Stimulated activated CD8-positive, alpha-beta memory T cell treated with anti-CD3 and anti-CD28 coated beads, Interleukin-4, amount 100 ng/mL, for 4 hours (primary cell): ENCODE measurements at regions not wholly inside any gene's neighbourhood (a gene's known extent, or its start where the extent isn't known, plus 50 kb on each side); places are given as distances from the start of the nearest gene placed in this dataset.

Source experiments
- DNase-seq, 2 donors: peaks; one replicate each; pipeline ENCODE4 v3.0.0-alpha.2; 2020; ENCODE audit warnings: low read depth in 2 of 2, low spot score in 1 of 2

DNA sequence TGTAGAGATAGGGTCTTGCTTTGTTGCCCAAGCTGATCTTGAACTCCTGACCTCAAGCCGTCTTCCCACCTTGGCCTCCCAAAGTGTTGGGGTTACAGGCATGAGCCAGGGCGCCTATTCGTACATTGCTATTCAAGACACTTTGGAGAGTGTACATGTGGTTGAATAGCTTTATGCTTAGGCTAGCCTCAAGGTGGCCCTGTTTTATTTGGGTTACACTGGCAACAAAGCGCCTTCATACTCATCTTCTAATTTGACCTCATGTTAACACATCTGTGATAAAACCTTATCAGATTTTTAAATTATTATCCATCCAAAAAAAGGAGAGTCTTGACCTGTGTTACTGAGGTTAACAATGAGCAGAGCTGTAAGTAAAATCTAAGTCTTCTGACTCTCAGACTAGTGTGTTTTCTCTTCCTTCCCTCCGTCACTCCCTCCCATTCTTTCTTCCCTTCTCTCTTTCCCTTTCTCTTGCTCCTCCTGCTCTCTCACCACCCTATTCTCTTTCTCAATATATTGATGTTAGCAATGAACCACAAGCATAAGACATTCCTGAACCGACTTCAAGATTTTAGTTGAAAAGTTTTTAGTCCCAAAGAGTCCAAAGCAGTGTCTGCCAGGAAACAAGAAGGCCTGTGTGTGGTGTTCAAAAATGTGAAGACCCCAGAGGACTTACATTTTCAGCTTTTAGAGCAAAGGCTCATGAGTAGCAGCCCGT lies 603.7 kb upstream of the CFAP20DC start:
- DNase-seq, result no peak

DNA sequence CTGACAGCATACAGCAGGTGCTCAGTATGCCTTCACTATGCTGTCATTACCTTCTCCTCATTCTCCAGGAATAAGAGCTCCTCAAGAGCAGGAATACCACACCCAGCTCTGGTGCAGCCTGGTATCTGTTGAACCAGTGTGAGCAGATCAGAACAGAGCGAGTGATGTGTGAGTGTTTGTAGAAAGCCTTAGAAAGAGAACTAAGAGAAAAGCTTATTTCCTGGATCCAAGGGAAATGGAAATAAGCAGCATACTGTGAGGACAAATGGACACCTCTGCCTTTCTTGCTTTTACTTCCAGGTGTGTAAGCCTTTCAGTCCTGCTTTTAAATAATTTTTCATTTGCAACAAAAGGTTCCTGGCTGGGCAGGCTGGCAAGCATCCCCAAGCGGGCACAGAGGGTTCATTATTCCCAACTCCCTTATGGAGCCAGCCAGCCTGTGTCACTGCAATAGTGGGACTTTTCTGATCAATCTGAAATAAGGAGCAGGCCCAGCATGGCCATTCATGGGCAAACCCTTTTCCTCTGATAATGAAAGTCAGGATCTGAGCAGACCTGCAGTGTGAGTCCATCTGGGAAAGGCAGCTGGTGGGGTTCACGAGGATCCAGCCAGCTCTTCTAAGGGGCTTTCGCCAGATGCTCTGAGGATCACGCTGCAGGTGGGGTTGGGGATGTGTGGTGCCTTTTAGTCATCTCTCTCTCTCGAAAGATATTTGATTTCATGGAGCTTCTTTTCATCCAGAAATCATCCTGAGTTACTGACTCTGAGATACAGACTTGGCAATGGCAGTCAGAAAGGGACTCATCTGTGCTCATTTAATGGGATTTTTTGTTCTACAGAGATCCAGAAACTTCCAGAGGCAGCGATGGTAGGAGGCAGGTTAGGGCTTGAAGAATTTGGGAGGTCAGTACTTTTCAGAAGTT lies 594.9 kb upstream of the CFAP20DC start:
- DNase-seq, result no peak

DNA sequence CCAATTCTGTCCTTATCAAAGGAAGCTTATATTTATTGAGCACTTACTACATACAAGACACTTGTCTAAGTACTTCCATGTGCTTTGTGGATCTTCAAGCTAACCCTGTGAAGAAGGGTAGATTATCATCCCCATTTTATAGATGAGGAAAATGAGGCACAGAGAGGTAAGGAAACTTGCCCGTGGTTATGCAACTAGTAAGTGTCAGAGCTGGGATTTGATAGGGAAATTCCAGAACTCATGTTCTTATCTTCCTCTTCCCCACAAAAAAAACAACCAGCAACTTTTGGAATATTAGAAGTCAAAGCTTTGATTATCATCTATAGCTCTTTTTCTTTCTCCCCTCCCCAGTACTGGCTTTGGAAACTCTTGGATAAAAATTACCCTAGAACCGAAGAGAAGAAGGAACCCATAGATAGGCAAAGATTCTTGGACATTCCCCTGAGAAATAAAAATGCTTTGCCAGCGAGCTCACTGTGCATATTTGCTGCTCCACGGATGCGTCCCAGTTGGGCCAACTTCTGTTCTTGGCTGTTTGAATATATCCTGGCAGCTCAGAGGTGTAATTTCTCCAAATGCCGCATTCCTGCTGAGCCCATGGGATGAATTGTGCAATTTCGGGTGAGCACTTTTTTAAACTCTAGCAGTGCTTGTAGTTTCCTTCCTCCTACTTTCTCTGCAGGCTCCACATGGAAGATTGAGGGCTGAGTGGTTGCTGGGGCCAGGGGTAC lies 591.5 kb upstream of the CFAP20DC start:
- no peak for DNase-seq

DNA sequence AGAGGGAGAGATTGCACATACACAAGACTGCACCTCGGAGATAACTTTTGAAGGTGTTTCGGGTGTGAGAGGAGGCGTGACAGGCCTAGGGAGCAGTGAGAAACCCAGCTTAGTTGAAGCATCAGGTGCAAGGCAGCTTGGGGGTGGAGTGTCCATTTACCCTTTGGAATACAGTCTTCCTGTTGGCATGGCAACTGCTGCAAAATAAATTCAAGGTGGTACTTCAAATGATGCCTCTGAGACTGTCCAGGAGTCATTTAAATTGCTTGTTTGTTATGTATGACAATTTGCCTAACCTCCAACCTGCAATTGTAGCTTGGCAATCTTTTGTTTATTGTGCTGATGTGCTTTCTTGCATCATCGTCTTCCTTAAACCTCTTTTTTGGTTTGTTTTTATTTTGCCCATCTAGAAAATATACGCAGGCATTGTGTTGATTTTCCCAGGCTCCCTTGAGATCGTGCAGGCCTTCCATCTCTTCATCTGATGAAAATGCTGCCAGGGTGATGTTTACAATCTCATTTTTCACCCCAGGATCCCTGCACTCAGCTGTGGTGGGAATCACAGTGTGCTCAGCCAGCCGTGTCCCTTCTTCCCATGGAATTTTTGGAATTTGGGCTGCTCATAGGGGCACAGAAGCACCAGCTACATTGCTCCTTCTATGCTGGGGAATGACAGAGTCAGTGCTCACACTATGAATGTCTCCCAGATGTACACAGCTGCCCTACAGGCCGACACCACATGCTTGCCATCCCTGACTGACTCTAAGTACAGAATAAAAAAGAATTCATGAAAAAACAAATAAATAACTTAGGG lies 583.1 kb upstream of the CFAP20DC start:
- DNase-seq, result no peak

DNA sequence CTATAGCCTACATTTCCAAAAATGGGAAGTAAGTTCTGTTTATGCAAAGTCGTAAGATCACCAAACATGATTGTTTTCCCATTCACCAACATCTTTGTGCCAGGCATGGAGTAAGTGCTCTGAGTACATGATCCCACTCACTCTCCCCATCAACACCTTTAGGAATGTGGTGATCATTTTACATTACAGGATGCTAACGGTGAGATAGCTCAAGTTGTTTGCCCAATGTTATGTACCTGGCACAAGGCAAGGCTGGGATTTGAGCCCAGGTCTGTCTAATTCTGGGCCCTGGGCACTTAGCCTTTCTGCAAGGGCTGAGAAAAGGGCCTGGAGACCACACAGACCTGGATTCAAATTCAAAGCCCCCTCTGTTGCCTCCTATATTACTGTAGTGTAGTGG lies 581.7 kb upstream of the CFAP20DC start:
- DNase-seq, result no peak

- DNase-seq, result no peak
These were observed 571.2 kb upstream of the CFAP20DC start for GRCh38 chr3:59621037-59621436.

DNA sequence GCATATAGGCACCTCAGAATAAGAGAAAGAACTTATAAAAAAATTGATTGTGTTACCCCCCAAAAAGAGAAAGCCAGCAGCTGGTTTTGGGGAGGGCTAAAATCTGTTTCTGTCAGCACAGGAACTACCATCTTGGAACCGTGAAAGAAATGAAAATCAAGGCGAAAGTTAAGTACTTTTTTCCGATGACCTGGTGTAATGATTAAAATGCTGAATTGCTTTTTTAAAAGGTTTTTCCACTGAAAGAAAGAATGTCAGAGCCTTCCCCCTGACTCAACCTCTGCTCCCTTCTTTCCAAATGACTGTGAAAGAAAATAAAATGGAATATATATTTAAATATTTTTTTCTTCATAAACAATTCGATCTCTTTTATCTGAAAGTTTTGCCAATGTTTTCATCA lies 570.5 kb upstream of the CFAP20DC start:
- DNase-seq, result no peak

DNA sequence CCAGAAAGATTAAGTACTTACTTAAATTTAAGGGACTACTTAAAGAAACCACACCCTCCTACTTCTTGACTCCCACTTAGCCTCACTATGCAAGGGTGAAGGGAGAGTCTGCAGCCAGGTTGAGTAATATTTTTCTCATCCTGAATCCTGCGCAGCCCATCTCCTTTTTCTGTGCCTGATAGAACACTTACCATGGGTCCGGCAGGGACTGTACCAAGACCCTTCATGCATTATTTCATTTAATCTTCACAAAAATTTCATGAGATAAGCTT lies 562.6 kb upstream of the CFAP20DC start:
- DNase-seq, result no peak

DNA sequence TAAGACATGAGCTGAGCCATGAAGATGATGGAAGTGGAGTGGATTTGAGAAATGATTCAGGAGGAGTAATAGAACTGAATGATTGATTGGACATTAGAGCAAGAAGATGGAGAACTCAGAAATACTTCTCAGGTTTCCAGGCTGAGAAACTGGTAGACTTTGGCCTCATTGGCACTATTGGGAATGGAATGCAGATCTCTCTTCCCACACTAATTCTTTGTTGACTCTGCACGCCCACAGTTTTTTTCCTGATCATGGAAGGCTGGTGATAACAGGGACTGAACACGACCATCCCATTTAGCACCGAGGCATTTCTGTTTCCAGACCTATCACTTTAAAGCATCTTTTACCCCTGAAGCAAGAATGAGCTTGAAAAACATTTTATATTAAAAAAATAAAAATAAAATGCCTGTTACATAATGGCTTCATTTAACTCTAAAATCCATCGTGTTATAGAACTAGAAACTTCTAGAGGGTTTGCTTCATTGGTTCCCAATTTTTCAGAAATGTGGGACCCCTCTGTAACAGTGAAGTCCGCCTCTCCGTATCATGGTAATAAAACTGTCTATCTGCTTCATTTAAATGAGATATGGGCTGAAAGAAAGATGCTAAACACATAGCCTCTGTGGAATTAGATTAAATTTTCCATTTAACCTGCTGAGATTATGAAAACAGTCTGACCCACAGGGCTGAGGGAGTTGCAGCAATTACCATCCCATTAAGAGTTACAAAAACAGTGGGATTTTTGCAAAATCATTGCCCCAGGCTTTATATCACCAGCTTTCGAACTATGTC lies 562.0 kb upstream of the CFAP20DC start:
- no peak for DNase-seq

DNA sequence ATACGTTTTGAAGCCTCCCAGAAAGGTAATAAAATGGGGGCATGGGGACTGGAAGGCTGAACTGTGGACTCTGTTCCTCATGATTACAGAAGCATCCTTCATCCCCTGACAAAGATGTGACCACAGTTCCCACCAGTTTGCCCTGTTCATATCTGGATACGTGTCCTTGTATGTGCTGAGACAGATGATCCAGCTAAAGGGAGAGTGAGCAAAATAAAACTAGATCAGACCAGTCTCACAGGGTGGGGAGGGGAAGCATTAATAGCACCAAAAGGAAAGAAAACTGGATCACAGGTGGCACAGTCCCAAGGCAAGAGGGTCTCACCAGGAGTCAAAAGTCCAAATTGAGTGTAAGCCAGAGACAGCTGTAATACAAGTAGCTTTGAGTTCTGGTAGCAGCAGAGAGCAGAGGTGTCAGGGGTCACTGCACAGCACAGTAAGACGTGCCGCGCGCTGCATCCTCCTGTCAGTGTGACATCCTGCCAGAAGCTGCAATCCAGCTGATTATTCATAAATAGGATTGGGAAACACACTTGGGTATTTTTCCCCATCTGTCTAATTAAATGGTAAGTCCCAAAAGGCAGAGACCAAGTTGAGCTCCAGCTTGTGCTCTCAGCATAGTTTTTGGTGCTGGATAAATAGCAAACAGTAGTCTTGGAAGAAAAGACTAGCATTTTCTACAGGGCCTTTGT lies 560.0 kb upstream of the CFAP20DC start:
- DNase-seq, result no peak

DNA sequence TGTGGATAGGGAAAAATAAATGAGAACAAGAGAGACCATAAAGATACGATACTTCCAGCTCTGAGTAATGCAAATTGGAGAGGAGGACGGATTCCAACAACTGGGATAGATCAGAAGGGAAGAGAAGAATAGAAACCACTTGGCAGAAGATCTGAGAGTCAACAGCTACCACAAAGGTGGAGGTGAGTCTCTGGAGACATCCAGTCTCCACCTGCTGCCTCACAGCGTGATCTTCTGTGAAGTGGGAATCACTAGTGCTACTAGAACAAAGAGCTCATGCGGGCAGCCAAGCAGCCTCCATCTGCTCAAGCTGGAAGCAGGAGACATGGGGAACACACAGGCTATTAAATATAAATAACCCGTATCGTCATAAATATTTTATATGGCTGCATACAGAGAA lies 558.5 kb upstream of the CFAP20DC start:
- no peak for DNase-seq

DNA sequence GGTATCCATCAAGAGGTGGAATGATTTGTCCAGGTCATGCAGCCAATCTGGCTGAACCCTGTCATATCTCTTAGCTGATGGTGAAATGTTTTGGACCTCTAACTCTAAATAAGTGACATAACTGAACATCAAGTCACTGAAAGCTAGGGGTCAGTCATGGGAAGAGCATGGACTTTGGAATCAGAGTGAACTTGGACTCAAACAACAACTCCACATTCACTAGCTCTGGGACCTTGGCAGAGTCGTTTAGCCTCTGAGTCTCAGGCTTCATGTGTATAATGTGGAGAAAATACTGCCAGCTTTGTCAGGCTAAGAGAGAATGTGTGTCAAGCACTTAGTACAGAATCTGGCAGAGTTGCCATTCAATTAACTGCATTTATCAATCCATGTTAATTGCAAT lies 557.8 kb upstream of the CFAP20DC start:
- DNase-seq, result no peak

DNA sequence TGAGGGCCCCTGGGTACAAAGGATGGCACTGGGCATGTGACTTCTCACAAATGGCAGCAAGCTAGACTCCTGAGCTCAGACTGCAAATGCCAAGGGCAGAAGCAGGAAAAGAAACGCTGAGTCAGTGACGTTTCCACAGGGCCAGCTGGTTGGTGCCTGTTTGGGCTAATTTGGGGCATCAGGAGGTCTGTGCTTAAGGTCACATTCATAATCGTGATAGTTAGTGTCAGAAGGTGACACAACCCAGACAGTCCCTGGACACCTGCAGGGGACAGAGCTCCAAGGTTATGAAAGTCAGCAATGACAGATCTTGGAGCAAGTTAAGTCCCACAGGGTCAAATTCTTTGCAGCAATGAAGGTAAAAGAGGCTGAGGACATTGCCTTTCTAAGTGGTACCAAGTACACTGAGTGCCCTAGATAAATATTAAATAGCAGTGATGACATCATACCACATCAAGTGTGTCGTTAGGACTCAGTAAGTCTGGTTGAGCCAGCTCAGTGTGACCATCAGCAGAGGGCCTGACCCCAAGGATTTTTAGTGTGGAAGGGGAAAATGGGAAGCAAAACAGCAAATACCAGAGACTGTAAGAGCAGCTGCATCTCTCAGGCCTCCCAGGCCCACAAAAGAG lies 556.9 kb upstream of the CFAP20DC start:
- no peak for DNase-seq

DNA sequence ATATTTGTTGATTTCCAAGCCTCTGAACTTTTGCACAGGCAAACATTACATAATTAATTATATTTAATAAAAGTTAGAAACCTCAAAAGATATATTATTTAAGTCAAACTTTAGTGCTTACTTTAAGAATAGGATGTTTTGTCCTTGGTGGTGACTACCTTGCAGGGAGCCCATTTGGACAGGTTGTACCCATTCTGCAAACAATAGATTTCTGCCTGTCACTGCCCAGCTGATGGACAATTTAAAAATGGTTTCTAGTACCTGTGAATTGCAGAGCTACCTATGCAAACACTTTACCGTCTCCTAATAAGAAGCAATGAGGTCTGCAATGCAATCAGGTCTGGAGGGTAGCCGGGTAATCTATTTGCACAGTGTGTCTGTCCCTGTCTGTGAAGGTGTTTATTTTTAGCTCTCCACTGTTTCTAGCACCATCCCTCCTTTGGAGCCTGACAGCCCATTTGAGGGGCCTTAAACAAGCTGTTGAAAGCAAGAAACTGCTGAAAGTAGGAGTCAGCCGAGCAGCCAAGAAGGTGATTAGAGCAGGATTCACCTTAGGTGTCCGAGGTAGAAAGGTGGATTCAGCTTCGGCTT lies 556.2 kb upstream of the CFAP20DC start:
- no peak for DNase-seq

DNA sequence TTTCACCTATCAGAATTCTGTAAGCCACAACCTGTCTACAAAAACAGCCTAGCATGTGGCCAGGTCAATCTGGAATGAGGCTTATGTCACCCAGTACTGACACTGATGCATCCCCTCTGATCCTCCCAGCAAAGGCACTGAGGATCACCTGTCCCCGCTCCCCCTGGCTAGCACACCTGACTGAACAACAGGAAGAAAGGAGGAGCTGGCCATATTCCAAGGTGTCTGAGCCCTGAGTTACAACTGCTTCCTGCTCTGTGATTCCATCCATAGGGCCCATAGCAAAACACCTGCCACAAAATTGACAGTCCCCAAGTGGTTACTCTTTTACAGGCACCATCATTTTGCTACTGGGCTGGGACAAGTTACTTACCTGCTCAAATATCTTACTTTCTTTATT lies 555.5 kb upstream of the CFAP20DC start:
- no peak for DNase-seq

DNA sequence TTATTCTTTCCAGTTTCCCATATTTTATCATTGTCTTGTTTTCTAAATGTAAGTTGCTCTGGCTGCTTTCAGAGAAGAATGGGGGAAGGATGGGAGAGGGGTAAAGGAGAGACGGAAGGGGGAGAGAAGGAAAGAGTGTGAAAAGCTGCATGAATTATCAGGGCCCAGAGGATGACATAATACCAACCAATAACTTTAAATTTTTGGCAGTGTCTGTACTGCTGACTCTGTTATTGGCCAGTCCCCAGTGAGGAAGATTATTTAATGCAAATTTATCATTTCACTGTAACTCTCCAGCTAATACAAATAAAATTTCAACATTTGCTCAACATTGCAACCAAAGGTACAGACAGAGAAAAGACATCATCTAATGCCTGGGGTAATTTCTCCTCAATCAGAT lies 551.7 kb upstream of the CFAP20DC start:
- no peak for DNase-seq

DNA sequence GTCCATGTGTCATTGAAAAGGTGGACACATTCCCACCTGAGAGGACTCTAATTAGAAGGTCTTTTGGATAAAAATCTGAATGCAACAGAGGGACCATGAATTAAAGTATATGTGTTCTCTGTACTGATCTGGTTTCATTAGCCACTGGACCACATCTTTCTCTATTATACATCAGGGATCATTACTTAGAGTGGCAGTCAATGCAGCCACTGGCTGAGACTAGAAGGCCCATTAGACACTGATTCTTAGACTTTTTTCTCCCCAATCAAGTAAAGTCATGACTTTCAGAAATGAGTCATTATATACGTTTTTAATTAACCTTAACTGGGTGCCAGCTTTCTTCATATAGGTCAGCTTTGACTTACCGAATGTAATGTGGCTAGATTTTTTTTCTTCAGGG lies 550.8 kb upstream of the CFAP20DC start:
- no peak for DNase-seq

DNA sequence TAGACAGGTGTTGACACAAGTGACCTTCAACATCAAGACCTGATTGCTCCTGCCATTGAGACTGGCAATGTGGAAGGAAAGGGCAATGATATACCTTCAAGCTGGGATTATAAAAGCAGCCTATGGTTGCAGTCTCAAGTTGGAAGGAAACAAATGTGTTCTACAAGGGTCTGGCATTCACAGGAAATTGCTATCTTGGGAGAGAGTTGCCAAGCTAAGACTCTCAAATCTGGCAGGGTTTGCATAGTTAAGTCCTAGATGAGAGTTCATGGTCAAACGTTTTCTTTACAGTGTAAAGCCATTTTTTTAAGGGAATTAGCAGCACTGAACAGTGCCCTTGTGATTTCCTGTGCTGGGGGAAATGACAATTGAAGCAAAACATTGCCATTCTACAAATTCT lies 546.9 kb upstream of the CFAP20DC start:
- no peak for DNase-seq

GRCh38 chr3:59595830-59596229 lies 546.0 kb upstream of the CFAP20DC start:
- no peak for DNase-seq
